HG02588 (cell line): ENCODE measurements at regions not wholly inside any gene's neighbourhood (a gene's known extent, or its start where the extent isn't known, plus 50 kb on each side); places are given as distances from the start of the nearest gene placed in this dataset.
"Not testable (repeated sequence)": the region's sequence is repeated elsewhere in the genome, so short reads cannot be mapped to it uniquely, and the experiment has no call there.

Experiments
- ATAC-seq: cut with Tn5 transposase; IDR thresholded peaks from one replicate; pipeline ENCODE4 v1.9.1; 2021; ENCODE audit warnings: mild to moderate bottlenecking, moderate library complexity; ENCODE audit not compliant: unreplicated experiment

- ATAC-seq, result no peak
Observed at GRCh38 chr17:72563952-72564351, 443.1 kb downstream of the SOX9 start.

- no peak for ATAC-seq
Observed at GRCh38 chr17:72565006-72565405, 444.2 kb downstream of the SOX9 start.

- ATAC-seq, result no peak
Observed at GRCh38 chr17:72565758-72566157, 444.9 kb downstream of the SOX9 start.

GRCh38 chr17:72566671-72567484 is 446.1 kb downstream of the SOX9 start:
- no peak for ATAC-seq

GRCh38 chr17:72567774-72568173 is 447.0 kb downstream of the SOX9 start:
- no peak for ATAC-seq

GRCh38 chr17:72569148-72569946 is 448.5 kb downstream of the SOX9 start:
- no peak for ATAC-seq

GRCh38 chr17:72571813-72572396 is 451.1 kb downstream of the SOX9 start:
- no peak for ATAC-seq

- no peak for ATAC-seq
Observed at GRCh38 chr17:72572604-72573491, 452.0 kb downstream of the SOX9 start.

- ATAC-seq, result not testable (repeated sequence)
Observed at GRCh38 chr17:72573492-72573801, 452.6 kb downstream of the SOX9 start.

GRCh38 chr17:72574675-72575510 is 454.1 kb downstream of the SOX9 start:
- no peak for ATAC-seq

GRCh38 chr17:72575542-72576233 is 454.9 kb downstream of the SOX9 start:
- no peak for ATAC-seq

GRCh38 chr17:72576289-72576759 is 455.5 kb downstream of the SOX9 start:
- ATAC-seq, result no peak

- no peak for ATAC-seq
Observed at GRCh38 chr17:72578817-72579470, 458.1 kb downstream of the SOX9 start.

GRCh38 chr17:72579990-72580320 is 459.1 kb downstream of the SOX9 start:
- no peak for ATAC-seq

- no peak for ATAC-seq
Observed at GRCh38 chr17:72580321-72581127, 459.7 kb downstream of the SOX9 start.

- ATAC-seq, result no peak
Observed at GRCh38 chr17:72587156-72587555, 466.3 kb downstream of the SOX9 start.

- no peak for ATAC-seq
Observed at GRCh38 chr17:72587773-72588511, 467.1 kb downstream of the SOX9 start.
